NCI-H187 treated with DMSO at 0.1 percent for 48 hours (cell line): ENCODE measurements at regions not wholly inside any gene's neighbourhood (a gene's known extent, or its start where the extent isn't known, plus 50 kb on each side); places are given as distances from the start of the nearest gene placed in this dataset.

ENCODE experiments used
- DNase-seq: peaks from one replicate; lab custom pipeline; 2025; lab: John Stamatoyannopoulos, UW

DNA sequence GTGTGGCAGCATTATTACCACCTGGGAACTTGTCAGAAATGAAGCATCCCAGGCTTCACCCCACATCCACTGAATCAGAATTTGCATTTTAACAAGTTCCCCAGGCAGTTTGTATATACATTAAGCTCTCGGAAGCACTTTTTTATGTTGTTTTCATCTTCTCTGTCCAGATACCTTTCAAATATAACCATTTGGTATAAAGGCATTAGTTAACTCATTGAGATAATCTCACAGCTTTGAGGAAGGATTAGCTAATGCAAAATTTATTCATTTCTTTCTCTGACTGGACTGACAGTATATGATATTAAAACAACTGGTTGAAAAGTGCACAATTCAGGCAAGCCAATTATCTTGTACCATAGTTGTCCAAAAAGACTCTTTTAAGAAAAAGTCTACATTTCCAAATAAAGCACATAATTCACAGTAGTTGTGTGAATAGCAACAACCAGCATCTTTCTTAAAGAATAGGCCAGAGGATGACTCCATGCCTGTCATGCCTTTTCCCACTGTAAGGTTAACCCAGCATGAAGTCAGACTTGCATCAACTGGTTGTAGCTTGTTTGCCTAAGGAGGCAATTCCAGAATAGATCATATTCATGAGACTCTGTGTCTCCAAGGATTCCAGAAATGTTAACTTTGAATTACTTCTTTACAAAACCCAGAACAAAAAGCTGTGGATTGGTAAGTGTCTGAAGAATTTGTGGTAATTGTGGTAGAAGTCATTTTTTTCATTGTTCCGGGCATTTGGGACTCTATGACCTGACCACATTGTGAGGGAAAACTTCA is 254.3 kb upstream of the SESN3 start:
- DNase-seq, result no peak

DNA sequence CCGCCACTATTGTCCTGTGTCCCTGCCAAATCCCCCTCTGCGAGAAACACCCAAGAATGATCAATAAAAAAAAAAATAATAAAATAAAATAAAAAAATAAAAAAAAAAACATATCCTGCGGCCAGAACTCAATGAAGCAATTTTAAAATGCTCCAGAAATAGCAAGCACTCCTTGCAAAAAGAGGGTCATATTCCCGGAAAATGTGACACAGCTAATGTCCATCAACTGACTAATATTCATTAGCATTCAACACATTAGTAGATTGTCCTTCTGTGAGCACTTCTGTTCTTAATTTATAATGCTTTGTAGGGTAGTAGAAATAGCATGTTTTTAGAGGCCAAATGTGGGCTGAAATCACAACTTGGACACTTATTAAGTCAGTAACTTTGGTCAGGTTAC is 252.3 kb upstream of the SESN3 start:
- no peak for DNase-seq

DNA sequence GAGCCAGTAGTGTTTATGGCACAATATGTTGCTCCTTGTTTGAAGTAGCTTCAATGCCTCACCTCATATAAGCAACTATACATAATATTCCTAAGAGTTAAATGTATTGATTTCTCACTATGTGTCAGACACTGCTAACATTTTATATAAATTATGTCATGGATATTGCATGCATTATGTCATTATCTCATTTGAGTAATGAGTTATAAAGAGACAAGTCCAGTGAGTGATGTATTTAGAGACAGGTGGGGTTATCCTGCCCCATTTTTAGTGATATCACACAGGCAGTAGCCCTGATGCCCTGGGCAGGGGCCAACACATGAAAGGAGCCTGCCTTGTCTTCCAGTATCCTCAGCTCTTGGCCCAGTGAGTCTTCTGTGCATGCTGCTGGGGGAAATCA is 247.0 kb upstream of the SESN3 start:
- DNase-seq, result no peak

DNA sequence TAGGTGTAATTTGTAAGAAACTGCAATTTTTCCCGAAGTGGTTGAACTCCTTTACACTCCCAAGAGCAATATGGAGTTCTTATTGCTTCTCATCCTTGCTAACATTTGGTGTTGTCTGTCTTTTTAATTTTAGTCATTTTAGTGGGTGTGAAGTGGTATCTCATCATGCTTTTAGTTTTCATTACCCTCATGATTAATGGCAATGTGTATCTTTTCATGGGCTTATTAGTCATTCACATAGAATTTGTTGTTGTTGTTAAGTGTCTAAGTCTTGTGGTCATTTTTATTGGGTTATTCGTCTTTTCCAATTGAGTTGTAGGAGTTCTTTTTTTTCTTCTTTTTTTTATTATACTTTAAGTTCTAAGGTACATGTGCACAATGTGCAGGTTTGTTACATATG is 238.3 kb upstream of the SESN3 start:
- no peak for DNase-seq

DNA sequence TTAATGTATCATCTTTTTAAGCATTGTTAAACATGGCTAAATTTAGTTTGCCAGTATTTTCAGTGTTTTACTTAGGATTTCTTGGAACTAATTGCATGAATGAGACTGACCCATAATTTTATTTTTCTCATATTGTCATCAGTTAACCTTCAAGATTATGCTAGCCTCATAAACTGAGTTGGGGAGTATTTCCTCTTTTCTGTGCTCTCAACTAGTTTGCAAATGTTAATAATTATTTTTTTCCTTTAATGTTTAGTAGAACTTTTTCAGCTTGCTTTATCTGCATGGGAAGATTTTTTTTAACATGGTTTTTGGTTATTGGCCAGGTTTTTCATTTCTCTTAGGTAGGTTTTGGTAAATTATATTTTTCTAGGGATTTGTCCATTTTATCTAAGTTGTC is 235.4 kb upstream of the SESN3 start:
- no peak for DNase-seq

DNA sequence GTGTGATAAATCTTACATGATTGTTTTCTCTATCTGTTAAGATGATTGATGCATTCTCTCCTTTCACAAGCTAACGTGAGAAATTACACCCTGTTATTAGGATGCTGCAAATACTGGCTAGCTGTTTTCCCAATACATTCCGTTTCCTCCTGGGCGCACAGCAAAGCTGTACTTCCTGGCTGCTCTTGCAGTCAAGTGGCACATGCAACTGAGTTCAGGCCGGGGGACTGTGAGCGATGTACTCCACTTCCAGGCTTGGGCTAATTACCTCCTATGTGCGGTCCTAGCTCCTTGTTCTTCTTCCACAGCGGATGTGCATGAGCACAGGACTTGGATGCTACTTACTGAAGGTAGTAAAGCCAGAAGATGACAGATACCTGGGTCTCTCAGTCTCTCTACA is 234.9 kb upstream of the SESN3 start:
- DNase-seq, result no peak

DNA sequence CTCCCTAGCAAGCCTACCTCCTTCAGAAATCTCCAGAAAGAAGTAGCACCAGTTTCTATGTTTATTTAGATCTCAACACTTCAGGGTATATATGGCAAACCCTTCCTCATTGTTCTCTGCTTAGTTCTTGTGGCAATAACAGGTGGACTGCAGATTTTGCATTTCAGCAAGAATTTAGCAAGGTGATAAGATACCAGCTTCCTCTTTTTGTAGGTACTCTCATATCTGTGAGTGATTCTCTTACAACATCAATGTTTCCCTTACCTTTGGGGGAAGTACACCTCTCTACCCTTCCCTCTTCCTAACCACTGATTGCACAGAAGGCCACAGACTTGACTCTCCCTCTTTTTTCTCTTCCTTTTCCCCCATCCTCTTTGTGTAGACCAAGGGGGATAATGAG is 230.9 kb upstream of the SESN3 start:
- no peak for DNase-seq

DNA sequence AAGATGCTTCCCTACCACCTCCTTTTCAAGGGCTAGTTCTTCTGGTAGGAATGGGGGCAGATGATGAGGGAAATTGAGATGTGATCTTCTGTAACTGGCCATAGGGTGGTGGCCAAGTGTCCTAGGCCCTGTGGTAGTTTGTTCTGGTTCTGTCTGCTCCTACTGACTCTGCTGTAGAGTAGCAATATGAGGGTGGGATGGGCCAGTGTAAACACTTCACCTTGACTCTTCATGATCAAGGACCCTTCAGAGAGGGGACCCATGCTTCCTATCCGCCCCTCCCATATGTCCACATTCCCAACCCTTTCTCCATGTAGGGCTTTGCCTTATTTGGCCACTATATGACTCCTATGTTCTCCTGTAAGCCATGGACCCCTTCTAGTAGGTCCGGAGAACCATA is 230.3 kb upstream of the SESN3 start:
- no peak for DNase-seq

DNA sequence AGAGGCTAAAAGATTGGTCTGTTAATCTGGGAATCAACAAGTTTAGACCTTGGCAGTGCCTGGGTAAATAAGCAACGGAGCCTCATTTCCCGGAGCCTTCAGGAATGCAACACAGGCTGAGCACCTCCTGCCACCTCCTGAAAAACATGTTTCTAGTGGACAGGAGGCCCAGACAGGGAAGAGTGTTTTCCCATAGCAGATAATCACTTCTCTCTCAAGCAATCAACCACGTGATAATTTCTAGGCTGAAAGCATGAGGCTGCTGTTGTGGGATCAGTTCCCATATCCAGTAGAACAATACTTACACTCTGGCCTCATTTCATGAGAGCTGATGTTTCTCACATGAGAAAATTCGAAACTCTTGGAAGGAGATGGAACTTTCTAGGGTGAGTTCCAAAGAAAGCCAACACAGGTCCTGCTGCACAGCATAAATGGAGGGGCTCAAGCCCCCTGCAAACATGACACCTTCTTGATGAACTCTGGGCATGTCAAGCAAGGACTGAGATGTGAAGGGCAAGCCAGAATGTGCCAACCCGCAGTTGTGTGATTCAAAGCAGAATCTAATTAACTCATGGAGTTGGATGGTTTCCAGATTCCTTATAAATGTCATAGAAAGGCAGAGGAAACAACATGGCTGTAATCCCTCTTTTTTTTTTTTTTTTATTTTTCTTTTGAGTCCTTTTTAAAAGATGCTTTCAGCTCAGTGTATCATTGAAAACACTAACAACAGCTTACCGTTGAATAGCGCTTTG is 228.5 kb upstream of the SESN3 start:
- DNase-seq, result no peak

DNA sequence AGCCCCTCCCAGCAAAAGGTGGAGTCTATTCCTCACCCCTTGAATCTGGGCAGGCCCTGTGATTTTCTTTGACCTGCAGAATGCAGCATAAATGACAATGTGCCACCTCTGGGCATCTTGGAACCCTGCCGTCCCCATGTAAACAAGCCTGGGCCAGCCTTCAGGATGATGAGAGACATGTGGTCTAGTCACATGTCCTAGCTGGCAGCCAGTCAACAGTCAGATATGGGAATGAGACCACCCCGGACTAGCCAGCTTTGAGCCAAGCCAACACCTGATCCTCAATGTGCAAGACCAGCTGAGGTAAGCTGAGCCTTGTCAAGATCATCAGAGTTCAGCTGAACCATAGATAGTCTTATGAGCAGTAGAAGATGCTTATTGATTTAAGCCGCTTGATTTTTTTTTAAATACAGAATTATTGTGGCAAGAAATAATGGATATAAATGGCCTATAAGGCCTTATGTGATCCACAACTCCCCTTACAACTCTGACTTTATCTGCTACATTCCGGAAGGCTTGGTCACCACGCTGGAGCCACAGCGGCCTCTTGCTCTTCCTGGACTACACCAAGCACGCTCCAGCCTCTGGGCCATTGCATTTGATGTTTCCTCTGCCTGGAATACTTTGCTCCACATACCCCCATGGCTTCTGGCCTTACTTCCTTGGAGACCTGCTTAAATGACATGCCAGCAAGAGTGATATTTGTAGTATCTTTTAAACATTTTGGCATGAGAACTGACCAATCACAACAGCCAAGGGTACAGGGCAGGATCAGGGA is 225.9 kb upstream of the SESN3 start:
- DNase-seq, result no peak

DNA sequence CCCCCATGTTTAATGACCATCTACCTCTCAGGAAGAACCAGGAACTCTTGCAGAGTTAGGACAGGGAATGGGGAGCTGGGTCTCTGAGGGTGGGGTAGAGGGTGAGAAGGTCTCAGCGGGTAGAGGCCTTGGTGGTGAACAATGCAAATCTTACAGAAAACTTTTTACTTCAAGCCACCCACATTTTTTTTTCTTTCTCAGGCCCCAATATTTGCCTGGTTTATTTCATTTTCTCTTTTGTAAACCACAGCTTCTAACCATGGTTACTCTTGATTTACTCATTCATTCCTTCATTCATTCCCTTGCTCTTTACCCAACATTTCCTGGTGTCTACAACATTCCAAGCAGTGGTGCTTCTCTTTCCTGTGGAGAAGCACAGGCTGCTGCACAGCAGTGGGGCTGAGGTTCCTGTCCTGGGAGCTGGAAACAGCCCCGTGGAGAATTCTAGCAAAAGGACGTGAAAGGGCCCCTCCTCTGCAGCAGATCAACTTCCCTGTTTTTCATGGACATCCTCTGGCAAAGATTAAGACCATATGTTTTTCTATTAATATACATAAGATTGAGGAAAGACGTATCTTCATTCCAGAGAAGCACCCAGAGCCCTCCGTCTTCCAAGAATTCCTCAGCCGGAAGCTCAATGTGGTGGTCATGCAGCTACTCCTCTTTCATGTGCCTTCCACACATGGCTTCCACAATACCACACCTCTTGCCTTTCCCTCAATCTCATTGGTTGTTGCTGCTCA is 224.4 kb upstream of the SESN3 start:
- DNase-seq, result no peak

DNA sequence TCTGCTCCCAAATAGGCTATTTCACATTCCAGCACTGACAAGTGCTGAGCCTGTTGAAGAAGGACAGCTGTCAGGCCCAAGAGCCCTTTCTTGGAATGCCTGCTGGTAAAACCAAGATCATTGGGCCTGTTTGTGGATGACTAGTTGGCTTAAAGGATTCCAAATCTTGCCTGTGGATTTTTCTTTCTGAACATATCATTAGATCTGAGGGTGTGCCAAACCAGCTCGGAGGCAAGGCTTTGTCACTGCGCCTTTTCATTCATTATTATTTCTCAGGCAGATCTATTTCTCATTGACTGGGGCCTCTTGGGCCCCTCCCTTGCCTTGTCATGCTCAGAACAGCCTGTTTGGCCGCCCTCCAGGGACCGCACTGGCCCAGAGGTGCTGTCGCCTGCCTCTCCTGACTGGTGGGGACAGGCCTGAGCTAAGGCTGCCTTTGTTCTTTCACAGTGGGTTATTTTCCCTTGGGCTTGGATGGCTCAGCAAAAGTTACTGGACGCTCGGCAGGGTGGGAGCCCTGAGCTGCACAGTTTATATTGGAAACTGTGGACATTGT is 222.7 kb upstream of the SESN3 start:
- DNase-seq, result no peak

DNA sequence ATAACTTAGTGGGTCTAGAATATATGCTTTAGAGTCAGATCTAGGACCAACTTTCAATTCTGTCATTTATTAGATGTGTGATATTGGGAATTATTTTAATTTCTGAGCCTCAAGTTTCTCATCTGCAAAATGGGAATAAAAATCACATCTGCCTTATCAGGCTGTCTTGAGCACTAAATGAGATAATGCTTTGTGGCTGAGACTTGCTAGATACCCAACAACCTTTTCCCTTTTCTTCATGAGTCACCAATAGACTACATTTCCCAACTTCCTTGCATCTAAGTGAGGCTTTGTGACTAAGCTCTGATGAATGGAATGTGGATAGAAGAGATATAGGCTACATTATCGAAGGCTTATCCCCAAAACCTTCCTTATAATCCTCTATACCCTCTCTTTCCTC is 220.7 kb upstream of the SESN3 start:
- DNase-seq, result no peak

DNA sequence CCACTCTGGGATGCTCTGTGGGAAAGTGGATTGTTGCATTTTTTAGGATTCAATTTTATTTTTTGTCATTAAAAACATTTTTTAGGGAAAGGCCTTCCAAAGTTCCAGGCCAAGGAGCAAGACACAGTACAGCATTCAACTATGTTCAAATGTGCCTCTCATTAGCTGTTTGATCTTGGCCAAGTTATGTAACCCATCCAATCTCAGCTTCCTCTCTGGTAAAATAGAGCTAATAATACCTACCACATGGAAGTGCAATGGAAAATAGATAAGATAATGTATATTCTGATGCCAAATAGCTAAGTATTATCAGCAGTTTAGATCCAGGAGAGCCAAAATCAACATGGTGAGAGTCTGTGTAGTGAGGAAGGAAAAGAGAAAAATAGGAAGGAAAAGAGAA is 220.3 kb upstream of the SESN3 start:
- DNase-seq, result no peak

DNA sequence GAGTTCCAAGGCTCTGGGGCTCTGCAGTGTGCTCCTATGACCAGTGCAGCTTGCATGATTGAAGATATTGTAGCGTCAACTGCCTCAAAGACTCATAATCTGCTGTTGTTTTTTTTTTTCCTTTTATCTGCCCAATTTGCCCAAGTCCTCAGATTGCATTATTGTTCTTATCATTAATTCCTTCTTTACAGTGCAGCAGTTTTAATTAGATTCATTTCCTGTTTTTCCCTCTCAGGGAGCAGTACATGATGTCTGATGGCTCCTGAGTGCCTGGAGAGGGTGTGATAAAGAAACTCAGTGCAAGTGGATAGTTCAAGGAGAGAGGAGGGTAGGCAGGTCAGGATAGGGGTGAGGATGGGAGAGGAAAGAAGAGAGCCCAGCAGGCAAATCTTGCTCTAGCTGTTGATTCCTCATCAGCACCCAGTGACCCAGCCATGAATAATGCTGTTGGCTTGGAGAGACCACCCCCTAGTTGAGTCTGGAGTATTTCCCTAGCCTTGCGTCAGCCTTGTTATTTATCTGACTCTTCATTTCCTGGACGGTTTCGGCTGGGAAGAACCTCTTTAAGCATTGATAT is 219.6 kb upstream of the SESN3 start:
- DNase-seq, result no peak

DNA sequence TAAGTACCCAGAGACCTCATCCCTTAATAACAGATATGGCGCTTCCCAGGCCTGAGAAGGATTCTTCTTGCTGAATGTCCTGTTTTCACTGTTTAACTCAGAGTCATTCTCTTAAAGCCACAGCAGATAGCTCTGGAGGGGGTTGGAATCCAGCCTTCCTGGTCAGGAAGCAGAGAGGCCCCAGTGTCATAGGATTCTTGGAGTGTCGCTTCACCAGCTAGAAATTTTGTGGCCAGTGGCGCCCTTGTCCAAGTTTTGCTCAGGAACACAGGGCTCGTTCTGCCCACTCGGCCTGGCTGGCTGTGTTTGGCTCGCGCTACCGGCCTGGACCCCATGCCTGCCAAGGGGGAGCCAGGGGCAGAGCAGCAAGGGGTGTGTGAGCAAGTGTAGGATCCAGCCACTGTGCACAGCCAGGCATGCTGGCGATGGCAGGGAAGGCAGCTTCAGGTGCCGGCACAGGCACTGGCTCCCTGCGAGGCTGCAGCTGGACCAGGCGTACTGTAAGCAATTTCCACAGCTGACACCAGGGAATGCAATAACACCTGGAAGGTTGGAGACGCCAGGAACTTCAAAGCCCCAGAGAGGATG is 214.8 kb upstream of the SESN3 start:
- no peak for DNase-seq

DNA sequence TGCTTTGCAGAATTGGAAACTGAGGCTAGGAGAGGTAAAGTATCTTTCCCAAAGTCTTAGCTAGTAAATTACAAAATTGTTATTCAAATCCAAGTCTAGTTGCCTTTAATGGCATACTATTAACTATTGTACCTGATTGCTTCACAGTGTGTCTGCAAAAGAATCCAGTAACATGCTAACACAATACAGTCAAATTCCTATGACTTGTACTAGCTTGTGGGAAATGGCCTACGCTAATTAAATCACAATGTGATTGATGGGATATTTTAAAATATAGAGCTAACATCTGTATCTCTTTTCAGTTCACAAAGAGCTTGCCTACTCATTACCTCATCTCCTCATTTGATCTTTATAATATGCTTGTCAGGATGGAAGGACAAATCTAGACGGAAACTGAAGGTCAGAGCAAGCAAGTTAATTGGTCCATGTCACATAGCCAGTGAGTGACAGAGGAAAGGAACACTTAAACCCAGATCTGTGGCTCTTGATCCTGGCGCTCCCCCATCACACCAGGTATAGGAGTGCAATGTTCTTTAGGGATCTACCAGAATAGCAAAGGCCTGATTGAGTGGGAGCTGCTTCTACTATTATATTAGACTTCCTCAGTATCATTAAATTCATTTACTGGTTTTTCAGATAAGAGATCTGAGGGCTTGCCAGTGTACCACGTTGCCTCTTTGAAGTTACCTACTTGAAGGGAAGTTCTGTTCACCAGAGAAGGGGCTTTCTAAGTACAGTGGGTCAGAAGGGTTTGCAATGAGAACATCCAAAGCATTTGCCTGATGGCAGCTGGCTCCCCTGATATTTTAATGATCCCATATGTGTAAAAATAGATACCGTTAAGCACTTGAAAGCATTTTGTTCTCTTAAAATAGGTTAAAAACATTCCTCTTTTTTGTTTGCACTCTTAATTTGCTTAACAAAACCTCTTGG is 213.6 kb upstream of the SESN3 start:
- DNase-seq, result no peak

DNA sequence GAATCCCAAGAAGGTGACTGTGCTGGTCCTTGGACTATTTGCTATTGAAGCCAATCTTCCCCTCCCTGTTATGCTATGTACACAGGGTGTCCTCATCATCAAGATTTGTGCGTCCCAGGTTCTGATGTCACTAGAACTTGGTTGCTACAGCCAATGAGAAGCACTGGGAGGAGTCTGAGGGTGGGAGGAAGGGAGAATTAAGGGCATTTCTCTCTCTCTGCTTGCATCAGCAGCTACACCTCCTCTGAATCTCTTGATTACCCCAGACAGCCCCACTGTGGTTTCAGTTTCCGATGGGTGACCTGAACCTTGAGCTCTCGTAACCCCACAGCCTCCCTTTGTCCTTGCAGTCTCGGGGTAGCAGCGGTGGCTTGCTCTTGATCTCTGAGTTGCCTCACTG is 212.4 kb upstream of the SESN3 start:
- DNase-seq, result no peak

DNA sequence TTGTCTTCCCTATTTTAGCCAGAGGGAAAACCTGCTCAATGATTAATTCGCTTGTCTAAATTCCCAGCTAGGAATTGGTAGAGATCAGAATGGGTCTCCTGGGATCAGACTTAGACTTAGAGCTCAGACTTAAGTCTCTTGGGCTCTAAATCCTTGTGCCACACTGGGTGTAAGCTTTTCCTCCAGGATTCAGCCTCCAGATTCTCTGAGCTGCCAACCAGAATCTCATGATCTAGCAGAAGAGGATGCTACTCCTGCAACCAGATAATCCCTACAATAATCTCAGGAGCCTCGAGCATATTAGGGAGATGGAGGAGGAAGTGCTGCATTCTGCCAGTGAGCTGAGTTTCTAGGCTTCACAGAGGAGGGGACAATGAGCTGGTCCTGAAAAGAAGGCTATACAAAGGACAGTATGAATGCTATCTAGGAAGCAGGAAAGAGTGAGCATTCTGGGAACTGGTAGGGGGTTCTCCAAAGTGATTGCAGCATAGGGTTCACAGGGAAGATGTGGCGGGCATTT is 211.6 kb upstream of the SESN3 start:
- DNase-seq, result no peak
